NCI-H345 treated with DMSO at 0.1 percent for 48 hours (cell line): ENCODE measurements at regions not wholly inside any gene's neighbourhood (a gene's known extent, or its start where the extent isn't known, plus 50 kb on each side); places are given as distances from the start of the nearest gene placed in this dataset.

Experiments used
- DNase-seq: peaks from one replicate; lab custom pipeline; 2025; ENCODE audit not compliant: unreplicated experiment; lab: John Stamatoyannopoulos, UW

- DNase-seq, result no peak
These were observed 164.7 kb downstream of the GNAT3 start for GRCh38 chr7:80347173-80347572.

- DNase-seq, result no peak
These were observed 165.2 kb downstream of the GNAT3 start for GRCh38 chr7:80346704-80347103.

- DNase-seq, result peak; percentile 60
These were observed 176.2 kb downstream of the GNAT3 start for GRCh38 chr7:80335511-80336231.

GRCh38 chr7:80334908-80335307, 177.0 kb downstream of the GNAT3 start:
- no peak for DNase-seq

GRCh38 chr7:80334196-80334595, 177.7 kb downstream of the GNAT3 start:
- DNase-seq, result no peak

- no peak for DNase-seq
These were observed 178.8 kb downstream of the GNAT3 start for GRCh38 chr7:80333040-80333439.

- no peak for DNase-seq
These were observed 181.4 kb downstream of the GNAT3 start for GRCh38 chr7:80330434-80330833.

- no peak for DNase-seq
These were observed 187.8 kb downstream of the GNAT3 start for GRCh38 chr7:80324032-80324431.

- no peak for DNase-seq
These were observed 184.8 kb downstream of the GNAI1 start for GRCh38 chr7:80319461-80319860.

- DNase-seq, result no peak
These were observed 183.4 kb downstream of the GNAI1 start for GRCh38 chr7:80318081-80318480.

GRCh38 chr7:80316811-80317210, 182.2 kb downstream of the GNAI1 start:
- DNase-seq, result no peak

GRCh38 chr7:80313716-80314115, 179.1 kb downstream of the GNAI1 start:
- DNase-seq, result no peak

GRCh38 chr7:80313067-80313626, 178.5 kb downstream of the GNAI1 start:
- no peak for DNase-seq

GRCh38 chr7:80312139-80312661, 177.6 kb downstream of the GNAI1 start:
- peak; percentile 11 for DNase-seq

- DNase-seq, result no peak
These were observed 176.7 kb downstream of the GNAI1 start for GRCh38 chr7:80311313-80311712.

GRCh38 chr7:80309971-80310549, 175.4 kb downstream of the GNAI1 start:
- no peak for DNase-seq

- DNase-seq, result no peak
These were observed 174.7 kb downstream of the GNAI1 start for GRCh38 chr7:80309377-80309776.

GRCh38 chr7:80307227-80307856, 172.7 kb downstream of the GNAI1 start:
- no peak for DNase-seq

GRCh38 chr7:80303315-80303714, 168.7 kb downstream of the GNAI1 start:
- no peak for DNase-seq

- DNase-seq, result no peak
These were observed 168.0 kb downstream of the GNAI1 start for GRCh38 chr7:80302636-80303035.

GRCh38 chr7:80302078-80302477, 167.4 kb downstream of the GNAI1 start:
- DNase-seq, result no peak

GRCh38 chr7:80298201-80298600, 163.6 kb downstream of the GNAI1 start:
- no peak for DNase-seq
